HEK293T (cell line): ENCODE measurements at regions not wholly inside any gene's neighbourhood (a gene's known extent, or its start where the extent isn't known, plus 50 kb on each side); places are given as distances from the start of the nearest gene placed in this dataset.

Experiments
- ARNT ChIP-seq: fragments of 450-650 bp; IDR thresholded peaks from 2 replicates; pipeline ENCODE4 v1.6.1; 2017; ENCODE audit warnings: mild to moderate bottlenecking
- CTBP1 ChIP-seq: fragments of 450-650 bp; IDR thresholded peaks from 2 replicates; pipeline ENCODE4 v1.6.1; 2016; ENCODE audit warnings: borderline replicate concordance
- FOXA1 ChIP-seq: fragments of 450-650 bp; IDR thresholded peaks from 2 replicates; pipeline ENCODE4 v1.6.1; 2016; ENCODE audit warnings: mild to moderate bottlenecking
- FOXK2 ChIP-seq: fragments of 450-650 bp; IDR thresholded peaks from 2 replicates; pipeline ENCODE4 v1.6.1; 2016; ENCODE audit warnings: mild to moderate bottlenecking
- HDGF ChIP-seq: fragments of 450-650 bp; IDR thresholded peaks from 2 replicates; pipeline ENCODE4 v1.6.1; 2017; ENCODE audit warnings: antibody characterized with exemption, borderline replicate concordance
- L3MBTL2 ChIP-seq: fragments of 450-650 bp; conservative IDR thresholded peaks from 2 replicates; pipeline ENCODE4 v1.6.1; 2016; ENCODE audit warnings: mild to moderate bottlenecking
- SP1 ChIP-seq: fragments of 450-650 bp; IDR thresholded peaks from 2 replicates; pipeline ENCODE4 v1.6.1; 2017
- SUZ12 ChIP-seq: fragments of 450-650 bp; IDR thresholded peaks from 2 replicates; pipeline ENCODE4 v1.6.1; 2016; ENCODE audit warnings: mild to moderate bottlenecking
- ZNF384 ChIP-seq: fragments of 450-650 bp; IDR thresholded peaks from 2 replicates; pipeline ENCODE4 v1.6.1; 2016

GRCh38 chr14:101466456-101467180 is 94.7 kb upstream of the DIO3 start:
- TF ChIP-seq FOXA1 = no peak
- no peak for TF ChIP-seq ARNT
- no peak for TF ChIP-seq FOXK2
- no peak for TF ChIP-seq SUZ12
- no peak for TF ChIP-seq SP1
- no peak for TF ChIP-seq ZNF384
- no peak for TF ChIP-seq CTBP1
- no peak for TF ChIP-seq HDGF
- no peak for TF ChIP-seq L3MBTL2
